A549 (cell line): ENCODE measurements at regions not wholly inside any gene's neighbourhood (a gene's known extent, or its start where the extent isn't known, plus 50 kb on each side); places are given as distances from the start of the nearest gene placed in this dataset.

Source experiments
- ATAC-seq, 2 experiments: fragments of 200-7000 bp in 1 of 2; fragments of >200 bp in 1 of 2; cut with Nextera tagmentation in 1 of 2; cut with Tn5 transposase in 1 of 2; 3 replicates each; pipeline versions ENCODE4 v1.8.0 to v1.9.1; 2018 to 2020; ENCODE audit warnings: mild to moderate bottlenecking in 1 of 2, moderate library complexity in 1 of 2
- CTCF ChIA-PET: fragments of 300-600 bp; sonication (Branson Sonifier 250); formaldehyde crosslinking; extraction: SDS; loops from one replicate; lab custom pipeline; 2021; ENCODE audit warnings: antibody characterized with exemption, inconsistent platforms; lab: Yijun Ruan, JAX
- POLR2A ChIA-PET: fragments of 350-600 bp; formaldehyde crosslinking; extraction: SDS; loops from one replicate; lab custom pipeline; 2021; ENCODE audit warnings: antibody characterized with exemption, inconsistent platforms; lab: Yijun Ruan, JAX
- DNase-seq, 2 experiments: peaks; one replicate each; pipeline versions ENCODE4 v3.0.0 to v3.0.0-alpha.2; 2011 to 2016; ENCODE audit warnings: low read depth in 1 of 2, low spot score in 1 of 2
- FAIRE-seq: peaks from 2 replicates; lab custom pipeline; 2011; peaks lifted over from hg19 to GRCh38; lab: Jason Lieb, UNC
- H3K27ac ChIP-seq, 2 experiments: fragments of >200 bp; sonication (Bioruptor Twin); formaldehyde crosslinking; 3 replicates each; pipeline ENCODE4 v1.5.1; 2016 to 2017
- H3K4me1 ChIP-seq: fragments of >200 bp; sonication (Bioruptor Twin); formaldehyde crosslinking; 3 replicates; pipeline ENCODE4 v1.6.1; 2016
- H3K4me2 ChIP-seq: fragments of >200 bp; sonication (Bioruptor Twin); formaldehyde crosslinking; 3 replicates; pipeline ENCODE4 v1.6.1; 2016
- H3K4me3 ChIP-seq: fragments of >200 bp; sonication (Bioruptor Twin); formaldehyde crosslinking; 3 replicates; pipeline ENCODE4 v1.5.1; 2016
- H3K9me3 ChIP-seq: fragments of >200 bp; sonication (Bioruptor Twin); formaldehyde crosslinking; 3 replicates; pipeline ENCODE4 v1.6.1; 2016
- CBX8 ChIP-seq: fragments of 200-600 bp; sonication (generic); IDR thresholded peaks from 2 replicates; pipeline ENCODE4 v1.6.1; 2016
- CHD4 ChIP-seq: fragments of 200-600 bp; sonication (generic); IDR thresholded peaks from 2 replicates; pipeline ENCODE4 v1.6.1; 2016; ENCODE audit warnings: antibody characterized with exemption, mild to moderate bottlenecking, borderline replicate concordance
- EHF ChIP-seq: fragments of 250-450 bp; sonication (Bioruptor Pico); IDR thresholded peaks from 2 replicates; pipeline ENCODE4 v1.5.0; 2020; ENCODE audit warnings: mild to moderate bottlenecking
- EHMT2 ChIP-seq: fragments of 200-600 bp; sonication (generic); IDR thresholded peaks from 2 replicates; pipeline ENCODE4 v1.6.1; 2016; ENCODE audit warnings: antibody characterized with exemption, low read depth, mild to moderate bottlenecking, moderate library complexity
- FOSB ChIP-seq: fragments of 250-450 bp; sonication (Bioruptor Pico); IDR thresholded peaks from 2 replicates; pipeline ENCODE4 v1.5.0; 2020; ENCODE audit warnings: mild to moderate bottlenecking, moderate library complexity
- HEYL ChIP-seq: fragments of 250-450 bp; sonication (Bioruptor Pico); IDR thresholded peaks from 2 replicates; pipeline ENCODE4 v1.8.0; 2021; ENCODE audit warnings: mild to moderate bottlenecking, moderate library complexity
- KDM1A ChIP-seq: fragments of 200-600 bp; sonication (generic); IDR thresholded peaks from 2 replicates; pipeline ENCODE4 v1.6.1; 2016; ENCODE audit warnings: low read depth, mild to moderate bottlenecking
- MAFK ChIP-seq: fragments of 450-650 bp; IDR thresholded peaks from 2 replicates; pipeline ENCODE4 v1.6.1; 2014; ENCODE audit not compliant: partially characterized antibody
- MAZ ChIP-seq: fragments of 150-350 bp; IDR thresholded peaks from 2 replicates; pipeline ENCODE4 v1.6.1; 2014; ENCODE audit warnings: antibody characterized with exemption, low read depth, low read length, borderline replicate concordance
- NFE2L2 ChIP-seq: fragments of 150-350 bp; conservative IDR thresholded peaks from 2 replicates; pipeline ENCODE4 v1.6.1; 2014; ENCODE audit warnings: low read length
- PHF8 ChIP-seq: fragments of 200-600 bp; sonication (generic); IDR thresholded peaks from 2 replicates; pipeline ENCODE4 v1.6.1; 2016; ENCODE audit warnings: low read depth, mild to moderate bottlenecking, antibody characterized with exemption, moderate library complexity, borderline replicate concordance
- POLR2AphosphoS2 ChIP-seq: conservative IDR thresholded peaks from 2 replicates; pipeline ENCODE4 v1.6.1; 2012; ENCODE audit warnings: low read length, improper control_type of control experiment, inconsistent platforms
- RARB ChIP-seq: fragments of 250-450 bp; sonication (Bioruptor Pico); IDR thresholded peaks from 2 replicates; pipeline ENCODE4 v1.8.0; 2021; ENCODE audit warnings: mild to moderate bottlenecking, moderate library complexity
- RFX5 ChIP-seq: fragments of 450-650 bp; IDR thresholded peaks from 2 replicates; pipeline ENCODE4 v1.7.1; 2014; ENCODE audit warnings: antibody characterized with exemption, mild to moderate bottlenecking, moderate library complexity
- RNF2 ChIP-seq: fragments of 200-600 bp; sonication (generic); IDR thresholded peaks from 2 replicates; pipeline ENCODE4 v1.6.1; 2016; ENCODE audit warnings: low read depth, mild to moderate bottlenecking, antibody characterized with exemption, moderate library complexity, borderline replicate concordance
- SREBF2 ChIP-seq: fragments of 450-650 bp; IDR thresholded peaks from 2 replicates; pipeline ENCODE4 v1.6.1; 2014; ENCODE audit warnings: mild to moderate bottlenecking, moderate library complexity
- ZNF302 ChIP-seq: fragments of 250-450 bp; sonication (Bioruptor Pico); IDR thresholded peaks from 2 replicates; pipeline ENCODE4 v1.9.0; 2021; ENCODE audit warnings: inconsistent platforms, mild to moderate bottlenecking, moderate library complexity
- ZSCAN20 ChIP-seq: fragments of 250-450 bp; sonication (Bioruptor Pico); IDR thresholded peaks from 2 replicates; pipeline ENCODE4 v1.8.0; 2022; ENCODE audit warnings: mild to moderate bottlenecking, moderate library complexity
- WGBS: methylation state at CpG from one replicate; pipeline ENCODE4 v1.1.6; 2017; ENCODE audit errors: missing lambda C conversion rate; 5-methylcytosine and 5-hydroxymethylcytosine counted together
- TF ChIP-seq, protein P1 (sequence below): fragments of >200 bp; sonication (Bioruptor Twin); formaldehyde crosslinking; IDR thresholded peaks from 3 replicates; pipeline ENCODE4 v1.6.1; 2016
- TF ChIP-seq, protein P2 (sequence below): fragments of 250-450 bp; sonication (Bioruptor Pico); IDR thresholded peaks from 2 replicates; pipeline ENCODE4 v1.5.0; 2021; ENCODE audit warnings: mild to moderate bottlenecking, moderate library complexity, borderline replicate concordance
- TF ChIP-seq, protein P3 (sequence below): fragments of 150-350 bp; IDR thresholded peaks from 2 replicates; pipeline ENCODE4 v1.6.1; 2014; ENCODE audit warnings: low read depth, mild to moderate bottlenecking, low read length
- TF ChIP-seq, protein P4 (sequence below): fragments of >200 bp; sonication (Bioruptor Twin); formaldehyde crosslinking; IDR thresholded peaks from 3 replicates; pipeline ENCODE4 v1.5.1; 2016

DNA sequence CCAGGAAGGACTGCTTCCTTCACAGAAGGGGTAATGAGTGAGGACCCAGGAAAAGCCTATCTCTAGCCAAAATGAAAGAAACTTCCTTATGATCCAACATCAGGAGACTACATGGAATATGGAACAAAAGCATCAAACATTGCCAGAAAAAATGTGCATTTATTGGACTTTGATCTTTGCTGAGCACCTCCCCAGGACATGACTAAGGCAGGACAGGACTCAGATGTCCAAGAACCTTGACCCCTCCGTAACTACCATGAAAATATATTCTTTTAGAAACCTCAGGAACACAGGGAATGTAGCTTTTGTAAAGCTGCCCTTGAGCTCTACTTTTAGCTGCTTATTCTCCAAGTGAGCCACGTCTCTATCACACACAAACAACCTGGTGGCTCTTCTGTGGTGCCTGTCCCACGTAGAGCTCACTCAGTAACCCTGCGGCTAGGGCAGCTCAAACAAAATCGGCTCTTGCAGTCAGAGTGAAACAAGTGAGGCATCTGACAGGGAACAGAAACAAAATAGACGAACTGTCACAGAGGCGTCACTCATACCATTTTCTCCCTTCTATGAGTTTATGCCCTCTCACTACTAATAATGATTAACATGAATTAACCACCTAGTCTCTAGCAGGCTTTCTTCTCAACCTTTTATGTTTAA lies 471.5 kb upstream of the API5 start:
- no peak for ATAC-seq
- ChIA-PET POLR2A (no interaction called here), CTCF (interaction anchor here (0.7 kb wide), 1 partner anchor 664 kb away, joined by 3 read pairs; no protein-coding TSS in a partner anchor)
- no peak overlapping the region for H3K27ac ChIP-seq
- no peak overlapping the region for H3K4me2 ChIP-seq
- no peaks in the 10 kb centered on the region for H3K4me1 ChIP-seq
- no peak for DNase-seq
- no peak overlapping the region for H3K4me3 ChIP-seq
- TF ChIP-seq RARB (no peak), HEYL (CRISPR knock-in tag) (no peak)
- H3K9me3 ChIP-seq: no peaks in the 10 kb centered on the region; the same call in 2 of the 3 replicates
- WGBS: 3% methylated on average over 7 of the region's 7 CpGs
- no peak for FAIRE-seq

DNA sequence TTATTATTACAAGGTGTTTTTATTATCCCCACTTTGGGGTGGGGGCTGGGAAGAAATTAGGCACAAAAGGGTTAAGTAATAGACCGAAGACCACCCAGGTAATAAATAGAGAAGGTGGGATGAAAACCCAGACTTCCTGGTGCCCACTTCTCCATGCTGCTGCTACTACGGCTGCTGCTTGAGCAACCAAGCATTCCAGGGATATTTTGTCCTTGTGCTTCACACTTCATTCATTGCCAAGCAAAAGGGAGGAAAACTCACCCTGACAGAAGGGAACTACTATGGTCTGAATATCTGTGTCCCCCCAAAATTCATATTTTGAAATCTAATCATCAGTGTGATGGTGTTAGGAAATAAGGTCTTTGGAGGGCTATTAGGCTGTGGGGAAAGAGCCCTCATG lies 470.9 kb upstream of the API5 start:
- Histone ChIP-seq H3K27ac (no peak overlapping the region), H3K4me3 (no peak overlapping the region), H3K9me3 (no peaks in the 10 kb centered on the region; the same call in 2 of the 3 replicates), H3K4me1 (no peaks in the 10 kb centered on the region), H3K4me2 (no peak overlapping the region)
- FAIRE-seq (no peak), DNase-seq (no peak), ATAC-seq (no peak)
- TF ChIP-seq EHMT2: no peak
- TF ChIP-seq FOSB (CRISPR knock-in tag): no peak
- WGBS: 6% methylated on average over 2 of the region's 2 CpGs
- ChIA-PET CTCF (interaction anchor here (0.7 to 1.7 kb wide), 2 partner anchors 9 to 665 kb away, joined by 3 to 4 read pairs; no protein-coding TSS in a partner anchor), POLR2A (no interaction called here)

DNA sequence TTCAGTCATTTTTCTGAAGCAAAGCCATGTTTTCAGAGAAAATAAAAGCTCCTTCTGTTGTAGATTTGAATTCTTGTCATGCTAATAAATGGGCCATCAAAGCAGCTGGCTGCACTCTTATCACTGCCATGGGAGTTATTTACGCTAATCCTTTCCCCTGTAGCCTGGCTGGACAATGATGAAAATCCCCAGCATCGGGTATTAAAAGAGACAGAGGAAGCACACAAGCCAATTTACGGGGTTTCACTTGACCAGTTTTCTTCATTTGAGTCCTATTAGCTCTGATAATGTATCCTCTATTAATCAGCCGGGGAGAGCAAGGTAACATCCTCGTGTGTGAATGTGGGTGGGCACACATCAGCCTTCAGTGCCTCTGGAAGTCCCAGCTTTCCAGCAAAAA lies 470.2 kb upstream of the API5 start:
- CTCF ChIA-PET: interaction anchor here (1.7 kb wide), 1 partner anchor 10 kb away, joined by 4 read pairs; no protein-coding TSS in a partner anchor
- Histone ChIP-seq H3K4me1 (no peaks in the 10 kb centered on the region), H3K4me3 (no peak overlapping the region), H3K4me2 (no peak overlapping the region), H3K9me3 (no peaks in the 10 kb centered on the region; the same call in 2 of the 3 replicates), H3K27ac (no peak overlapping the region)
- POLR2A ChIA-PET: no interaction called here
- DNase-seq (no peak), FAIRE-seq (no peak), ATAC-seq (no peak)
- 1% methylated on average over 5 of the region's 5 CpGs for WGBS
- TF ChIP-seq RFX5 (no peak), MAFK (no peak), POLR2AphosphoS2 (no peak), CBX8 (no peak), KDM1A (no peak), MAZ (no peak), SREBF2 (no peak), NFE2L2 (no peak), EHF (CRISPR knock-in tag) (no peak), RNF2 (no peak), ZNF302 (CRISPR knock-in tag) (no peak), ZSCAN20 (CRISPR knock-in tag) (no peak), FOSB (CRISPR knock-in tag) (no peak), PHF8 (no peak), HEYL (CRISPR knock-in tag) (no peak), CHD4 (no peak)
- TF ChIP-seq, protein P1, sequence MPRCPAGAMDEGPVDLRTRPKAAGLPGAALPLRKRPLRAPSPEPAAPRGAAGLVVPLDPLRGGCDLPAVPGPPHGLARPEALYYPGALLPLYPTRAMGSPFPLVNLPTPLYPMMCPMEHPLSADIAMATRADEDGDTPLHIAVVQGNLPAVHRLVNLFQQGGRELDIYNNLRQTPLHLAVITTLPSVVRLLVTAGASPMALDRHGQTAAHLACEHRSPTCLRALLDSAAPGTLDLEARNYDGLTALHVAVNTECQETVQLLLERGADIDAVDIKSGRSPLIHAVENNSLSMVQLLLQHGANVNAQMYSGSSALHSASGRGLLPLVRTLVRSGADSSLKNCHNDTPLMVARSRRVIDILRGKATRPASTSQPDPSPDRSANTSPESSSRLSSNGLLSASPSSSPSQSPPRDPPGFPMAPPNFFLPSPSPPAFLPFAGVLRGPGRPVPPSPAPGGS: no peak
- TF ChIP-seq, protein P2, sequence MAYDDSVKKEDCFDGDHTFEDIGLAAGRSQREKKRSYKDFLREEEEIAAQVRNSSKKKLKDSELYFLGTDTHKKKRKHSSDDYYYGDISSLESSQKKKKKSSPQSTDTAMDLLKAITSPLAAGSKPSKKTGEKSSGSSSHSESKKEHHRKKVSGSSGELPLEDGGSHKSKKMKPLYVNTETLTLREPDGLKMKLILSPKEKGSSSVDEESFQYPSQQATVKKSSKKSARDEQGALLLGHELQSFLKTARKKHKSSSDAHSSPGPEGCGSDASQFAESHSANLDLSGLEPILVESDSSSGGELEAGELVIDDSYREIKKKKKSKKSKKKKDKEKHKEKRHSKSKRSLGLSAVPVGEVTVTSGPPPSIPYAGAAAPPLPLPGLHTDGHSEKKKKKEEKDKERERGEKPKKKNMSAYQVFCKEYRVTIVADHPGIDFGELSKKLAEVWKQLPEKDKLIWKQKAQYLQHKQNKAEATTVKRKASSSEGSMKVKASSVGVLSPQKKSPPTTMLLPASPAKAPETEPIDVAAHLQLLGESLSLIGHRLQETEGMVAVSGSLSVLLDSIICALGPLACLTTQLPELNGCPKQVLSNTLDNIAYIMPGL: no peak
- TF ChIP-seq, protein P3, sequence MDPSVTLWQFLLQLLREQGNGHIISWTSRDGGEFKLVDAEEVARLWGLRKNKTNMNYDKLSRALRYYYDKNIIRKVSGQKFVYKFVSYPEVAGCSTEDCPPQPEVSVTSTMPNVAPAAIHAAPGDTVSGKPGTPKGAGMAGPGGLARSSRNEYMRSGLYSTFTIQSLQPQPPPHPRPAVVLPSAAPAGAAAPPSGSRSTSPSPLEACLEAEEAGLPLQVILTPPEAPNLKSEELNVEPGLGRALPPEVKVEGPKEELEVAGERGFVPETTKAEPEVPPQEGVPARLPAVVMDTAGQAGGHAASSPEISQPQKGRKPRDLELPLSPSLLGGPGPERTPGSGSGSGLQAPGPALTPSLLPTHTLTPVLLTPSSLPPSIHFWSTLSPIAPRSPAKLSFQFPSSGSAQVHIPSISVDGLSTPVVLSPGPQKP: no peak
- TF ChIP-seq, protein P4, sequence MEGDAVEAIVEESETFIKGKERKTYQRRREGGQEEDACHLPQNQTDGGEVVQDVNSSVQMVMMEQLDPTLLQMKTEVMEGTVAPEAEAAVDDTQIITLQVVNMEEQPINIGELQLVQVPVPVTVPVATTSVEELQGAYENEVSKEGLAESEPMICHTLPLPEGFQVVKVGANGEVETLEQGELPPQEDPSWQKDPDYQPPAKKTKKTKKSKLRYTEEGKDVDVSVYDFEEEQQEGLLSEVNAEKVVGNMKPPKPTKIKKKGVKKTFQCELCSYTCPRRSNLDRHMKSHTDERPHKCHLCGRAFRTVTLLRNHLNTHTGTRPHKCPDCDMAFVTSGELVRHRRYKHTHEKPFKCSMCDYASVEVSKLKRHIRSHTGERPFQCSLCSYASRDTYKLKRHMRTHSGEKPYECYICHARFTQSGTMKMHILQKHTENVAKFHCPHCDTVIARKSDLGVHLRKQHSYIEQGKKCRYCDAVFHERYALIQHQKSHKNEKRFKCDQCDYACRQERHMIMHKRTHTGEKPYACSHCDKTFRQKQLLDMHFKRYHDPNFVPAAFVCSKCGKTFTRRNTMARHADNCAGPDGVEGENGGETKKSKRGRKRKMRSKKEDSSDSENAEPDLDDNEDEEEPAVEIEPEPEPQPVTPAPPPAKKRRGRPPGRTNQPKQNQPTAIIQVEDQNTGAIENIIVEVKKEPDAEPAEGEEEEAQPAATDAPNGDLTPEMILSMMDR: no peak
